B cell (primary cell): ENCODE measurements at regions not wholly inside any gene's neighbourhood (a gene's known extent, or its start where the extent isn't known, plus 50 kb on each side); places are given as distances from the start of the nearest gene placed in this dataset.

Experiments
- ATAC-seq: fragments of 200-7000 bp; cut with Tn5 transposase; one replicate; pipeline ENCODE4 v1.10.0; 2021; ENCODE audit warnings: low read depth, mild to moderate bottlenecking, moderate number of reproducible peaks, moderate library complexity
- CTCF ChIA-PET: fragments of 350-600 bp; sonication (Branson Sonifier 250); formaldehyde crosslinking; loops from one replicate; lab custom pipeline; 2021; ENCODE audit warnings: antibody characterized with exemption, inconsistent platforms; lab: Charles Lee
- POLR2A ChIA-PET: fragments of 350-600 bp; sonication (Branson Sonifier 250); formaldehyde crosslinking; loops from one replicate; lab custom pipeline; 2021; ENCODE audit warnings: antibody characterized with exemption; lab: Charles Lee
- DNase-seq: peaks from one replicate; pipeline ENCODE4 v3.0.0; 2013
- H2AFZ ChIP-seq: 2 replicates; pipeline ENCODE4 v1.6.1; 2012; ENCODE audit warnings: mild to moderate bottlenecking, low read depth, low read length; ENCODE audit not compliant: insufficient read depth, poor library complexity, severe bottlenecking
- H3K27ac ChIP-seq, 2 donors: 1 replicate in 1 of 2; 2 replicates in 1 of 2; pipeline ENCODE4 v1.5.1; 2012 to 2013; ENCODE audit warnings: low read length in 2 of 2, mild to moderate bottlenecking in 2 of 2, moderate library complexity in 1 of 2
- H3K27me3 ChIP-seq, 4 experiments: fragments of 200-600 bp in 1 of 4; sonication (generic) in 1 of 4; replicated peaks in 1 of 4; 1 replicate in 2 of 4; 2 replicates in 2 of 4; pipeline versions ENCODE4 v1.6.1 to v1.7.0; 2013 to 2016; ENCODE audit warnings: low read length in 3 of 4, mild to moderate bottlenecking in 2 of 4, mixed read lengths in 1 of 4, moderate library complexity in 1 of 4; ENCODE audit not compliant: insufficient read depth in 4 of 4, control insufficient read depth in 3 of 4; ENCODE audit errors: control extremely low read depth in 1 of 4
- H3K36me3 ChIP-seq, 2 experiments: replicated peaks in 1 of 2; 1 replicate in 1 of 2; 2 replicates in 1 of 2; pipeline versions ENCODE4 v1.6.1 to v1.7.1; 2013; ENCODE audit warnings: low read length in 1 of 2; ENCODE audit not compliant: insufficient read depth in 2 of 2, control insufficient read depth in 1 of 2; ENCODE audit errors: control extremely low read depth in 1 of 2, extremely low read depth in 1 of 2
- H3K4me1 ChIP-seq, 2 donors: fragments of 200-600 bp in 1 of 2; sonication (generic) in 1 of 2; 1 replicate in 1 of 2; 2 replicates in 1 of 2; pipeline versions ENCODE4 v1.5.1 to v1.6.1; 2013 to 2017; ENCODE audit warnings: low read length in 2 of 2; ENCODE audit not compliant: control insufficient read depth in 2 of 2, insufficient read depth in 2 of 2
- H3K4me2 ChIP-seq: replicated peaks from 2 replicates; pipeline ENCODE3; 2012; ENCODE audit warnings: mild to moderate bottlenecking, low read depth, low read length; ENCODE audit not compliant: poor library complexity, severe bottlenecking
- H3K4me3 ChIP-seq, 5 experiments: fragments of 200-600 bp in 1 of 5; sonication (generic) in 1 of 5; 1 replicate in 3 of 5; 2 replicates in 2 of 5; pipeline versions ENCODE4 v1.5.1 to v1.7.0; 2011 to 2016; ENCODE audit warnings: low read length in 4 of 5, mild to moderate bottlenecking in 4 of 5, low read depth in 2 of 5, control low read depth in 1 of 5, moderate library complexity in 1 of 5; ENCODE audit not compliant: insufficient read depth in 1 of 5; ENCODE audit errors: control extremely low read depth in 1 of 5, extremely low read depth in 1 of 5
- H3K79me2 ChIP-seq: fragments of 200-600 bp; sonication (generic); one replicate; pipeline ENCODE4 v1.6.0; 2016; ENCODE audit warnings: low read length; ENCODE audit not compliant: control insufficient read depth, insufficient read depth
- H3K9ac ChIP-seq: fragments of 200-600 bp; sonication (generic); 2 replicates; pipeline ENCODE4 v1.6.1; 2017; ENCODE audit warnings: mild to moderate bottlenecking, low read length, moderate library complexity
- H3K9me3 ChIP-seq, 3 donors: one replicate each; pipeline versions ENCODE4 v1.6.1 to v1.7.1; 2013; ENCODE audit warnings: low read length in 2 of 3; ENCODE audit not compliant: control insufficient read depth in 2 of 3, insufficient read depth in 1 of 3; ENCODE audit errors: control extremely low read depth in 1 of 3
- H4K20me1 ChIP-seq: 2 replicates; pipeline ENCODE4 v1.6.0; 2012; ENCODE audit warnings: mild to moderate bottlenecking, low read length; ENCODE audit not compliant: insufficient read depth, control insufficient read depth, poor library complexity, severe bottlenecking
- H3K27ac Mint-ChIP-seq: one replicate; pipeline ENCODE4 v1.8.0; 2021; ENCODE audit warnings: mixed read lengths
- H3K27me3 Mint-ChIP-seq: one replicate; pipeline ENCODE4 v1.8.0; 2021; ENCODE audit warnings: mixed read lengths
- H3K4me1 Mint-ChIP-seq: one replicate; pipeline ENCODE4 v1.8.0; 2021; ENCODE audit warnings: mixed read lengths
- H3K4me3 Mint-ChIP-seq: one replicate; pipeline ENCODE4 v1.8.0; 2021; ENCODE audit warnings: mixed read lengths
- H3K9me3 Mint-ChIP-seq: one replicate; pipeline ENCODE4 v1.8.0; 2022; ENCODE audit warnings: mixed read lengths; ENCODE audit not compliant: insufficient read depth
- EZH2 ChIP-seq: IDR thresholded peaks from 2 replicates; pipeline ENCODE4 v1.6.1; 2012; ENCODE audit warnings: borderline replicate concordance, low read depth, mild to moderate bottlenecking, moderate library complexity, low read length; ENCODE audit not compliant: insufficient read depth, poor library complexity, severe bottlenecking
- WGBS: methylation state at CpG from one replicate; pipeline ENCODE4 v1.1.5; 2013; ENCODE audit warnings: missing lambda C conversion rate; ENCODE audit not compliant: insufficient coverage; 5-methylcytosine and 5-hydroxymethylcytosine counted together
- intact Hi-C: fragments of 100-400 bp; cut with micrococcal nuclease; formaldehyde crosslinking; loops from one replicate; pipeline ENCODE4 v1.10.0; 2022
- TF ChIP-seq, protein P1 (sequence below): fragments of 200-600 bp; IDR thresholded peaks from one replicate; pipeline ENCODE4 v1.8.0; 2022; ENCODE audit warnings: antibody characterized with exemption, mild to moderate bottlenecking

DNA sequence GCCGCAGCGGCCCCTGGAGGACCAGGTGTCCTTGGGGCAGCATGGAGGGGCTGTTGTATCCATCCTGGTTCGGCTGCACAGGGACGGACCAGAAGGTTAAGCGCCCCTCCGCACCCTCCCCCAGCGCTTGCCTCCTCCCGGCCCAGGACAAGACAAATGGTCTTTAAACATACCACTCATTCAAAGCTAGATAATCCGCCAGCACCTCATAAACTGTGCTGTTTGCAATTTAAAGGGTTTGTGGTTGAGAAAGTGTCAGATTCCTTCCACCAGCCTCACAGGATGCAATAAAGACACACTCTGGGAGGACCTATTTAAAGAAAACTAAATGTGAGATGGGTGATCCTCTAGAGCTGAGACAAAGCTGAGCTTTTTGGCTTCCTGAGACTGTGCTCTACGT, 426.2 kb upstream of the EEF2KMT start:
- ChIA-PET CTCF (no interaction called here), POLR2A (no interaction called here)
- H3K27ac ChIP-seq, result no peak overlapping the region
- no peak overlapping the region for H3K4me2 ChIP-seq
- no peak overlapping the region for H3K4me3 ChIP-seq
- H4K20me1 ChIP-seq, result no peaks in the 10 kb centered on the region
- no peak overlapping the region for H3K9ac ChIP-seq
- H3K9me3 Mint-ChIP-seq, result no peaks in the 10 kb centered on the region
- peaks cover 0 to 3% (median 0%) of the 10 kb centered on the region in 4 experiments for H3K27me3 ChIP-seq
- no peak for ATAC-seq
- H3K79me2 ChIP-seq, result no peaks in the 10 kb centered on the region
- H2AFZ ChIP-seq, result no peak overlapping the region
- TF ChIP-seq EZH2, result no peak
- TF ChIP-seq, protein P1, sequence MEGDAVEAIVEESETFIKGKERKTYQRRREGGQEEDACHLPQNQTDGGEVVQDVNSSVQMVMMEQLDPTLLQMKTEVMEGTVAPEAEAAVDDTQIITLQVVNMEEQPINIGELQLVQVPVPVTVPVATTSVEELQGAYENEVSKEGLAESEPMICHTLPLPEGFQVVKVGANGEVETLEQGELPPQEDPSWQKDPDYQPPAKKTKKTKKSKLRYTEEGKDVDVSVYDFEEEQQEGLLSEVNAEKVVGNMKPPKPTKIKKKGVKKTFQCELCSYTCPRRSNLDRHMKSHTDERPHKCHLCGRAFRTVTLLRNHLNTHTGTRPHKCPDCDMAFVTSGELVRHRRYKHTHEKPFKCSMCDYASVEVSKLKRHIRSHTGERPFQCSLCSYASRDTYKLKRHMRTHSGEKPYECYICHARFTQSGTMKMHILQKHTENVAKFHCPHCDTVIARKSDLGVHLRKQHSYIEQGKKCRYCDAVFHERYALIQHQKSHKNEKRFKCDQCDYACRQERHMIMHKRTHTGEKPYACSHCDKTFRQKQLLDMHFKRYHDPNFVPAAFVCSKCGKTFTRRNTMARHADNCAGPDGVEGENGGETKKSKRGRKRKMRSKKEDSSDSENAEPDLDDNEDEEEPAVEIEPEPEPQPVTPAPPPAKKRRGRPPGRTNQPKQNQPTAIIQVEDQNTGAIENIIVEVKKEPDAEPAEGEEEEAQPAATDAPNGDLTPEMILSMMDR, result no peak
- 0% methylated on average over 1 of the region's 10 CpGs for WGBS
- no peak for DNase-seq
- peaks cover 0 to 6% (median 0%) of the 10 kb centered on the region in 3 donors for H3K9me3 ChIP-seq
- H3K27me3 Mint-ChIP-seq, result peaks cover 6% of the 10 kb centered on the region
- intact Hi-C loops, result no loop called here
- no peak overlapping the region for H3K27ac Mint-ChIP-seq
- no peaks in the 10 kb centered on the region for H3K4me1 Mint-ChIP-seq
- H3K4me1 ChIP-seq, result no peaks in the 10 kb centered on the region
- H3K4me3 Mint-ChIP-seq, result no peak overlapping the region
- H3K36me3 ChIP-seq, result no peaks in the 10 kb centered on the region

DNA sequence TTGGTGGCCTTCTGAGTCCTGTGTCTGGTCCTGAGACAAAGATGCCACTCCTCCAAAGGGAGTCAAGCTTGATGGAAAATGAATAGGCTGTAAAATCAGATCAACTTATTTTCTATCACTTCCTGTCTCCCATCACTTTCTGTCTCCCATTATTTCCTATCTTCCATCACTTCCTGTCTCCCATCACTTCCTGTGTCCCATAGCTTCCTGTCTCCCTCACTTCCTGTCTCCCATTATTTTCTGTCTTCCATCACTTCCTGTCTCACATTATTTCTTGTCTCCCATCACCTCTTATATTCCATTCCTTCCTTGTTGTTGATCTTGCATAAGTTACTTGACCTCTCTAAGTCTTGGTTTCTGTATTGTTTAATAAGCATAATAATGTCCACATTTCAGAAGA, 418.5 kb upstream of the EEF2KMT start:
- no peaks in the 10 kb centered on the region for H3K27me3 ChIP-seq
- H3K27ac ChIP-seq, result no peak overlapping the region
- Mint-ChIP-seq H3K4me1 (no peaks in the 10 kb centered on the region), H3K27ac (no peak overlapping the region), H3K27me3 (no peaks in the 10 kb centered on the region), H3K9me3 (peaks cover 3% of the 10 kb centered on the region), H3K4me3 (no peak overlapping the region)
- H2AFZ ChIP-seq, result no peak overlapping the region
- H3K79me2 ChIP-seq, result no peaks in the 10 kb centered on the region
- intact Hi-C loops, result no loop called here
- H4K20me1 ChIP-seq, result no peaks in the 10 kb centered on the region
- H3K36me3 ChIP-seq, result no peaks in the 10 kb centered on the region
- ATAC-seq (no peak), DNase-seq (no peak)
- H3K4me2 ChIP-seq, result no peak overlapping the region
- POLR2A ChIA-PET, result no interaction called here
- CTCF ChIA-PET, result no interaction called here
- H3K4me3 ChIP-seq, result no peak overlapping the region
- H3K4me1 ChIP-seq, result no peaks in the 10 kb centered on the region
- H3K9ac ChIP-seq, result no peak overlapping the region
- H3K9me3 ChIP-seq, result peaks cover 0 to 4% (median 0%) of the 10 kb centered on the region in 3 donors
- TF ChIP-seq EZH2, result no peak
- TF ChIP-seq, protein P1, result no peak
